SU-DHL-6 (cell line): ENCODE measurements at regions not wholly inside any gene's neighbourhood (a gene's known extent, or its start where the extent isn't known, plus 50 kb on each side); places are given as distances from the start of the nearest gene placed in this dataset.
"Not testable (repeated sequence)": the region's sequence is repeated elsewhere in the genome, so short reads cannot be mapped to it uniquely, and the experiment has no call there.

ENCODE experiments used
- EZH2phosphoT487 ChIP-seq: fragments of 200-600 bp; sonication (generic), shearing (Covaris generic); conservative IDR thresholded peaks from 2 replicates; pipeline ENCODE4 v1.6.1; 2018; ENCODE audit warnings: mild to moderate bottlenecking, antibody characterized with exemption, low read length, moderate library complexity, mixed read lengths
- TF ChIP-seq, protein P1 (sequence below): fragments of 200-600 bp; sonication (generic); IDR thresholded peaks from one replicate; pipeline ENCODE4 v1.5.1; 2017; ENCODE audit warnings: antibody characterized with exemption, mild to moderate bottlenecking, low read length, moderate library complexity; ENCODE audit not compliant: insufficient read depth, poor library complexity, severe bottlenecking

- TF ChIP-seq, protein P1, sequence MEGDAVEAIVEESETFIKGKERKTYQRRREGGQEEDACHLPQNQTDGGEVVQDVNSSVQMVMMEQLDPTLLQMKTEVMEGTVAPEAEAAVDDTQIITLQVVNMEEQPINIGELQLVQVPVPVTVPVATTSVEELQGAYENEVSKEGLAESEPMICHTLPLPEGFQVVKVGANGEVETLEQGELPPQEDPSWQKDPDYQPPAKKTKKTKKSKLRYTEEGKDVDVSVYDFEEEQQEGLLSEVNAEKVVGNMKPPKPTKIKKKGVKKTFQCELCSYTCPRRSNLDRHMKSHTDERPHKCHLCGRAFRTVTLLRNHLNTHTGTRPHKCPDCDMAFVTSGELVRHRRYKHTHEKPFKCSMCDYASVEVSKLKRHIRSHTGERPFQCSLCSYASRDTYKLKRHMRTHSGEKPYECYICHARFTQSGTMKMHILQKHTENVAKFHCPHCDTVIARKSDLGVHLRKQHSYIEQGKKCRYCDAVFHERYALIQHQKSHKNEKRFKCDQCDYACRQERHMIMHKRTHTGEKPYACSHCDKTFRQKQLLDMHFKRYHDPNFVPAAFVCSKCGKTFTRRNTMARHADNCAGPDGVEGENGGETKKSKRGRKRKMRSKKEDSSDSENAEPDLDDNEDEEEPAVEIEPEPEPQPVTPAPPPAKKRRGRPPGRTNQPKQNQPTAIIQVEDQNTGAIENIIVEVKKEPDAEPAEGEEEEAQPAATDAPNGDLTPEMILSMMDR, result not testable (repeated sequence)
- TF ChIP-seq EZH2phosphoT487, result not testable (repeated sequence)
Measured at GRCh38 chr7:32722837-32723236, 168.7 kb downstream of the KBTBD2 start.
